GM06990 (cell line): ENCODE measurements at regions not wholly inside any gene's neighbourhood (a gene's known extent, or its start where the extent isn't known, plus 50 kb on each side); places are given as distances from the start of the nearest gene placed in this dataset.
"Not testable (repeated sequence)": the region's sequence is repeated elsewhere in the genome, so short reads cannot be mapped to it uniquely, and the experiment has no call there.

Source experiments
- DNase-seq: peaks from one replicate; pipeline ENCODE4 v3.0.0-alpha.2; 2011; ENCODE audit not compliant: insufficient read length; ENCODE audit errors: extremely low read depth
- H3K27me3 ChIP-seq: replicated peaks from 2 replicates; pipeline ENCODE4 v1.6.0; 2011; ENCODE audit warnings: low read length; ENCODE audit not compliant: control insufficient read depth, insufficient read depth
- H3K36me3 ChIP-seq: 2 replicates; pipeline ENCODE4 v1.5.1; 2011; ENCODE audit warnings: low read length; ENCODE audit not compliant: control insufficient read depth, insufficient read depth
- H3K4me3 ChIP-seq: replicated peaks from 2 replicates; pipeline ENCODE4 v1.5.1; 2011; ENCODE audit warnings: low read depth, mild to moderate bottlenecking, control low read depth, low read length
- CTCF ChIP-seq: IDR thresholded peaks from 2 replicates; pipeline ENCODE4 v1.5.1; 2011; ENCODE audit warnings: low read length, control low read depth, mild to moderate bottlenecking, inconsistent platforms; ENCODE audit not compliant: insufficient read depth, poor library complexity, severe bottlenecking

GRCh38 chr16:65315081-65315780 is 193.4 kb upstream of the CDH11 start:
- H3K36me3 ChIP-seq: no peaks in the 10 kb centered on the region
- TF ChIP-seq CTCF: no peak
- DNase-seq: no peak
- H3K27me3 ChIP-seq: no peaks in the 10 kb centered on the region
- no peak overlapping the region for H3K4me3 ChIP-seq

GRCh38 chr16:65314627-65315008 is 192.8 kb upstream of the CDH11 start:
- no peak overlapping the region for H3K4me3 ChIP-seq
- no peaks in the 10 kb centered on the region for H3K27me3 ChIP-seq
- no peaks in the 10 kb centered on the region for H3K36me3 ChIP-seq
- no peak for DNase-seq
- no peak for TF ChIP-seq CTCF

DNA sequence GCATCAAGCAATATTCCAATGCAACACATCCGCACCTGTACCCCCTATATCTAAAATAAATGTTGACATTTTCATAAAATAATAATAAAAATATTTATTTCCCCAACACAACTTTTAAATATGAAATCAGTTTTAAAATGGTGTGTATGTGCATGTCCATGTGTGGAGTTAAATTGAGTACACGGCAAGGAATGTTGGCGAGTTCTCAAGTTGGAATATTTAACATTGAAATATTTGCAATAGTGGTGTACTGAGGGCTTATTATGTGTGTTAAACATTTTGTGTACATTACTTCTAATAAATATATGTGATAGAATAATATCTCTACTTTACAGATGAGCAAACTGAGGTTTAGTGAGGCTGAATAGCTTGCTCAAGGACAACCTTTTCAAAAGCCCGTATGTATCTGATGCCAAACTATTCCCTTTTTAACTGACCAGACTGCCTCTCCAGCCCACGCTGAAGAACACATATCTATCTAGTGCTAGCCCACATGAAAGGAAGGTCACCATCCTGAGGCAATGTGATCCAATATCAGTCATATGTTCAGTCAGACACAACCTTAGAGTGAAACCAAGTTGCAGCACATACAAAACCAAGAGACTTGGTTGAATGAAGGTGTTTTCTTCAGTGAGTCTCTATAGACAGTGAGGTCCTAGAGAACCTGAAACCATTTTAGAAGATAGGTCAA is 192.2 kb upstream of the CDH11 start:
- Histone ChIP-seq H3K27me3 (no peaks in the 10 kb centered on the region), H3K36me3 (no peaks in the 10 kb centered on the region), H3K4me3 (no peak overlapping the region)
- no peak for TF ChIP-seq CTCF
- no peak for DNase-seq

DNA sequence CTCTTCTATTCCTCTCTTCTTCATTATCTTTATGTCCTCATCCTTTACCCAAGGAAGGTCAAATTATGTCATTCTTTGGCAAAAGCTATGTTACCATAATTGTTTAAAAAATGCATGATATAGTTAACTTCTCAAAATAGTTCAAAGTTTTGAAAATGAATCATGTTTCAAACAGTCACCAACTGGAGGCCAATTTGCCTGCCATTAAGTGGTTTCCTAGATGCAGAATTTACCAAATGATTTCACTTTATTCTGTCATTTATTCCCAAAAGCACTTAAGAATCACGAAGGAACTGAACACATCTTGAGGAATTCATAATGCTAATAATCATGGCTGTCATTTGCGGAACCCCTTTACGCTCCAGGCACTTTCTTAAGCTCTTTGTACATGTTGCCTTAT is 190.9 kb upstream of the CDH11 start:
- no peaks in the 10 kb centered on the region for H3K36me3 ChIP-seq
- no peaks in the 10 kb centered on the region for H3K27me3 ChIP-seq
- no peak for TF ChIP-seq CTCF
- H3K4me3 ChIP-seq: no peak overlapping the region
- no peak for DNase-seq

DNA sequence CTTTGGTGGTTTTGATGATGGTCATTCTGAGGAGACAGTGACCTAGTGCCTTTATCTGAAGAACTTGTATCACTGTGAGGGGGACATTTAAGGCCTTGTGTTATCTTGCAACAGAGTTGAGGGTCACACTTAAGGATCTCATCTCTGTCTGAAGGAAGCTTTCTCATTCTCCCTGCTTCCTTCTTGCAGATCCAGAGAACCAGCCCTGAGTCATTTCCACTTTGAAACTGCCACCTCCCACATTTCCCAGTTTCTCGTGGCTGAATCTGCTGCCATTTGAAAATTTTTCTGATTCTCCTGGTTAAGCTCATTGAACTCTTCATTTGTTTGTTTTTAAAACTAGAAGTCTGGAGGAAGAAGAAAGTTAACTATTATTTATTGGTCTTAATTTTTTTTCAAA is 190.2 kb upstream of the CDH11 start:
- TF ChIP-seq CTCF: no peak
- Histone ChIP-seq H3K27me3 (no peaks in the 10 kb centered on the region), H3K4me3 (no peak overlapping the region), H3K36me3 (no peaks in the 10 kb centered on the region)
- DNase-seq: no peak

- not testable (repeated sequence) for H3K36me3 ChIP-seq, H3K27me3 ChIP-seq, DNase-seq, H3K4me3 ChIP-seq
Observed at GRCh38 chr16:65310491-65310890, 188.6 kb upstream of the CDH11 start.
